ENCODE measurements at regions not wholly inside any gene's neighbourhood (a gene's known extent, or its start where the extent isn't known, plus 50 kb on each side); places are given as distances from the start of the nearest gene placed in this dataset.

GRCh38 chr1:34655875-34656240, 99.0 kb upstream of the GJB5 start:
- DNase-seq (ENCODE audit: low read depth), result no peak
- H3K4me3 ChIP-seq (ENCODE audit: low read depth, low read length), result no peak overlapping the region
- TF ChIP-seq CTCF (conservative IDR thresholded peaks at IDR 0.05; ENCODE audit: low read depth, low read length), result no peak

- TF ChIP-seq CTCF (conservative IDR thresholded peaks at IDR 0.05; ENCODE audit: low read depth, low read length), result no peak
- H3K4me3 ChIP-seq (ENCODE audit: low read depth, low read length), result no peak overlapping the region
- no peak for DNase-seq (ENCODE audit: low read depth)
Measured at GRCh38 chr1:34656299-34656698, 98.5 kb upstream of the GJB5 start.

- DNase-seq (ENCODE audit: low read depth), result no peak
- H3K4me3 ChIP-seq (ENCODE audit: low read depth, low read length), result no peak overlapping the region
- TF ChIP-seq CTCF (conservative IDR thresholded peaks at IDR 0.05; ENCODE audit: low read depth, low read length), result no peak
Measured at GRCh38 chr1:34656731-34657130, 98.1 kb upstream of the GJB5 start.

- H3K4me3 ChIP-seq (ENCODE audit: low read depth, low read length), result no peak overlapping the region
- TF ChIP-seq CTCF (conservative IDR thresholded peaks at IDR 0.05; ENCODE audit: low read depth, low read length), result no peak
- no peak for DNase-seq (ENCODE audit: low read depth)
Measured at GRCh38 chr1:34657266-34657665, 97.6 kb upstream of the GJB5 start.

GRCh38 chr1:34657849-34658248, 97.0 kb upstream of the GJB5 start:
- no peak for DNase-seq (ENCODE audit: low read depth)
- TF ChIP-seq CTCF (conservative IDR thresholded peaks at IDR 0.05; ENCODE audit: low read depth, low read length), result no peak
- H3K4me3 ChIP-seq (ENCODE audit: low read depth, low read length), result no peak overlapping the region

- TF ChIP-seq CTCF (conservative IDR thresholded peaks at IDR 0.05; ENCODE audit: low read depth, low read length), result no peak
- H3K4me3 ChIP-seq (ENCODE audit: low read depth, low read length), result no peak overlapping the region
- DNase-seq (ENCODE audit: low read depth), result no peak
Measured at GRCh38 chr1:34663031-34663430, 91.8 kb upstream of the GJB5 start.

- no peak overlapping the region for H3K4me3 ChIP-seq (ENCODE audit: low read depth, low read length)
- no peak for DNase-seq (ENCODE audit: low read depth)
Measured at GRCh38 chr1:34668063-34668462, 86.8 kb upstream of the GJB5 start.

More at GRCh38 chr1:34668063-34668462, 86.8 kb upstream of the GJB5 start:
- TF ChIP-seq CTCF (conservative IDR thresholded peaks at IDR 0.05; ENCODE audit: low read depth, low read length), result no peak
